Lung (tissue), 11 donors: ENCODE measurements at regions not wholly inside any gene's neighbourhood (a gene's known extent, or its start where the extent isn't known, plus 50 kb on each side); places are given as distances from the start of the nearest gene placed in this dataset.

Experiments
- ATAC-seq: fragments of 200-7000 bp; cut with Tn5 transposase; one replicate; pipeline ENCODE4 v1.9.1; 2020; ENCODE audit warnings: moderate number of reproducible peaks; ENCODE audit not compliant: insufficient read depth, low FRiP score
- DNase-seq, 3 donors: peaks; one replicate each; pipeline ENCODE4 v3.0.0-alpha.2; 2013 to 2017
- H3K27ac ChIP-seq, 2 donors: one replicate each; pipeline ENCODE4 v1.5.1; 2013; ENCODE audit warnings: mild to moderate bottlenecking in 2 of 2, moderate library complexity in 2 of 2, control low read depth in 1 of 2, inconsistent platforms in 1 of 2, low read depth in 1 of 2, low read length in 1 of 2
- H3K27me3 ChIP-seq, 3 donors: one replicate each; pipeline ENCODE4 v1.5.1; 2013; ENCODE audit warnings: low read length in 2 of 3; ENCODE audit not compliant: control insufficient read depth in 3 of 3, insufficient read depth in 3 of 3
- H3K36me3 ChIP-seq, 4 donors: one replicate each; pipeline ENCODE4 v1.5.1; 2013; ENCODE audit warnings: low read length in 4 of 4, mild to moderate bottlenecking in 1 of 4, moderate library complexity in 1 of 4; ENCODE audit not compliant: control insufficient read depth in 4 of 4, insufficient read depth in 4 of 4
- H3K4me1 ChIP-seq, 5 donors: one replicate each; pipeline ENCODE4 v1.5.1; 2013; ENCODE audit warnings: low read length in 5 of 5, mild to moderate bottlenecking in 2 of 5, moderate library complexity in 1 of 5; ENCODE audit not compliant: control insufficient read depth in 5 of 5, insufficient read depth in 5 of 5
- H3K4me3 ChIP-seq: one replicate; pipeline ENCODE4 v1.5.1; 2013; ENCODE audit warnings: mild to moderate bottlenecking, control low read depth, moderate library complexity
- H3K9ac ChIP-seq, 2 donors: one replicate each; pipeline ENCODE4 v1.5.1; 2013; ENCODE audit warnings: low read length in 2 of 2, control low read depth in 1 of 2; ENCODE audit not compliant: insufficient read depth in 1 of 2
- H3K9me3 ChIP-seq, 4 donors: one replicate each; pipeline ENCODE4 v1.5.1; 2013; ENCODE audit warnings: low read length in 3 of 4, mild to moderate bottlenecking in 1 of 4, moderate library complexity in 1 of 4; ENCODE audit not compliant: control insufficient read depth in 4 of 4, insufficient read depth in 3 of 4
- WGBS, 2 donors: extraction: QIAGEN DNeasy Blood & Tissue Kit; methylation state at CpG; one replicate each; pipeline ENCODE4 v1.1.7; 2013; 5-methylcytosine and 5-hydroxymethylcytosine counted together
- TF ChIP-seq, protein P1 (sequence below): IDR thresholded peaks from 2 replicates; pipeline ENCODE4 v1.5.1; 2012; ENCODE audit warnings: mild to moderate bottlenecking; ENCODE audit errors: control extremely low read depth, extremely low read depth
- donor health status: control.
- donor health status: control.
- donor health status: Bipolar disorder and iron deficiency.
- donor health status: healthy.
- donor health status: DM: yes; HTN: yes; CAD: no.

DNA sequence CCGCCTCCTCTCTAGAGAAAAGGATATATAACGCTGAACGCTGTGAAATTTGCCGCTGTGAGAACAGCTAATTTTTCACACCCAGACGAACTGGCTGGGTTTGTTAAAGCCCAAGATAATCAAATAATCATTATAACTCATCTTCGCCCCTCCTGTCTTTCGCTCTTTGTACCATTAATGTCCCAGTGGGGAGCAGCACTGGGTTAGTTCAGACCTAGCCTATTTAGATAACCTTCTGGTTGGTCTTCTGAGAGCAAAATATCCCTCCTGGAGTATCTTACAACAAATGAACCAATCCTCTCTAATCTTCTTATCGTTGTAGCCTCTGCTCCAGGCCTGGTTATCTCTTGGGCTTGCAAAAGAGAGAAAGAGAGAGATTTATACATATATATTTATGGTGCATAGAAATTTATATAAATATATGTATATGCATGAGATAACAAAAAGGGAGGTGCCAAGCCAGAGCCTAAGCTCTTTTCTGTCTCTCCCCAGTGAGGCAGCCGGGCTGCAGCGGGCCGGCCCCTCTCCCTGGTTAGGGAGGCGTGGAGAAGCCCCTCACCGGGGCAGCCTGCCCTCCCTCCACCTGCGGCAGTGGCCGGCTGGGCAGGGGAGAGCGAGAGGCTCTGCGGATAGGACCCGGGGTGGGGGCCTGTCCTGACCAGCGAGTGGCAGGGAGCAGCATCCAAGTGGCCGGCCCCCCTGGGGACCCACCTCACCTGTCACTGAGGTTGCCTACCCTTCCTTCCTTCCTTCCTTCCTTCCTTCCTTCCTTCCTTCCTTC is 202.0 kb upstream of the LHX5 start:
- Histone ChIP-seq H3K9me3 (peaks cover 0 to 8% (median 0%) of the 10 kb centered on the region in 4 donors), H3K27ac (no peak overlapping the region), H3K4me3 (no peak overlapping the region), H3K27me3 (peaks cover 4 to 57% (median 23%) of the 10 kb centered on the region in 3 donors), H3K36me3 (no peaks in the 10 kb centered on the region), H3K9ac (no peak overlapping the region), H3K4me1 (no peaks in the 10 kb centered on the region)
- 53 to 67% methylated on average over 15 to 20 of the region's 20 CpGs for WGBS, 2 donors
- no peak for ATAC-seq
- no peak for DNase-seq
- TF ChIP-seq, protein P1, sequence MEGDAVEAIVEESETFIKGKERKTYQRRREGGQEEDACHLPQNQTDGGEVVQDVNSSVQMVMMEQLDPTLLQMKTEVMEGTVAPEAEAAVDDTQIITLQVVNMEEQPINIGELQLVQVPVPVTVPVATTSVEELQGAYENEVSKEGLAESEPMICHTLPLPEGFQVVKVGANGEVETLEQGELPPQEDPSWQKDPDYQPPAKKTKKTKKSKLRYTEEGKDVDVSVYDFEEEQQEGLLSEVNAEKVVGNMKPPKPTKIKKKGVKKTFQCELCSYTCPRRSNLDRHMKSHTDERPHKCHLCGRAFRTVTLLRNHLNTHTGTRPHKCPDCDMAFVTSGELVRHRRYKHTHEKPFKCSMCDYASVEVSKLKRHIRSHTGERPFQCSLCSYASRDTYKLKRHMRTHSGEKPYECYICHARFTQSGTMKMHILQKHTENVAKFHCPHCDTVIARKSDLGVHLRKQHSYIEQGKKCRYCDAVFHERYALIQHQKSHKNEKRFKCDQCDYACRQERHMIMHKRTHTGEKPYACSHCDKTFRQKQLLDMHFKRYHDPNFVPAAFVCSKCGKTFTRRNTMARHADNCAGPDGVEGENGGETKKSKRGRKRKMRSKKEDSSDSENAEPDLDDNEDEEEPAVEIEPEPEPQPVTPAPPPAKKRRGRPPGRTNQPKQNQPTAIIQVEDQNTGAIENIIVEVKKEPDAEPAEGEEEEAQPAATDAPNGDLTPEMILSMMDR: no peak

DNA sequence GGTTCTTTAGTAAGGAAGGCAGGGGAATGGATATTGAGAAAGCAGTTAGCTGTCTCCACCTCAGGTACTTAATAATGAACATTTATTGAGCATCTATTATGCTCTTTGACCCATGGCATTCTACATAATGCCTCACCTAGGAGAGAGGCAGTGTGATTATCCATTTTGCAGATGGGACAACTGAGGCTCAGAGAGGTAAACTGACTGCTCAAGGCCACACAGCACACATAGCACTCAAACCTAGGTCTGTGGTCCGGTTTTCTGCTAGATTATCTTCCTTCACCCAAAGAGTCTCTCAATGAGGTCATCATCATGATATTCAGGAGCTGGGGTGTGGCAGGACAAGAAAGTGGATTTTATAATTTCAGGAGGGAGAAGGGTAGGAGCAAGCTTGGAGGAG is 199.1 kb upstream of the LHX5 start:
- peaks cover 0 to 5% (median 0%) of the 10 kb centered on the region in 4 donors for H3K9me3 ChIP-seq
- H3K27me3 ChIP-seq: peaks cover 4 to 62% (median 32%) of the 10 kb centered on the region in 3 donors
- H3K27ac ChIP-seq: no peak overlapping the region
- WGBS, 2 donors: 78 to 96% methylated on average over 1 of the region's 1 CpG
- TF ChIP-seq, protein P1: no peak
- no peaks in the 10 kb centered on the region for H3K4me1 ChIP-seq
- DNase-seq (no peak), ATAC-seq (no peak)
- no peaks in the 10 kb centered on the region for H3K36me3 ChIP-seq
- no peak overlapping the region for H3K4me3 ChIP-seq
- H3K9ac ChIP-seq: no peak overlapping the region

DNA sequence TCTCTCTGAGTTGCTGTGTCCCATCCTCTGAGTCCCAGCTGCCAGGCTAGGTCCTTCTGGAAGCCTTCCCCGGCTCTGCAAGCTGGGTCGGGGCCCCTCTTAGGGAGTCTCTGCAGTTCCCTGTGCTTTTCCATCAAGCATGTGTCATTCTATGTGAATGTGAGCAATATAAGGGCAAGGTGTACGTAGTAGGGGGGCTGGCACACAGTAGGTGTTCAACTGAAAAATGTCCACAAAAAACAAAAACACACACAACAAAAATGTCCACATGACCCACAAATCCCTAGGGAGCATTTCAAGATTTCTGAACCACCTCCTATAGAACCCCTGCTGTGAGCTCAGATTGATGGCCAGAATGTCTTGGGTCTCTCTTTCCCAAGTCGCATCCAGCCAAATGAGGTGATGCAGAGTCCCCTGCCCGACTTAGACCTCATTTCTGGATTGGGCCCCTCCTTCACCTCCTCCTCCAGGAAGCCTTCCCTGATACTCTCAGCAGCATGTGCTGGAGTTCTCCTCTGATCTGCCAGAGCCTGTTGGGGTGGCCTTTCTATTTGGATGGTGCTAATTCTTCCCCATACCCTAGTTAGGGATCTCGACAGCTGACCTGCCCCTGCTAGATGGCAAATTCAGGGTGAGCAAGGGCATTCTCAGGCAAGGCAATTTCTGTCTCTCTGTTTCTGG is 196.1 kb upstream of the LHX5 start:
- Histone ChIP-seq H3K36me3 (no peaks in the 10 kb centered on the region), H3K27ac (no peak overlapping the region), H3K9ac (no peak overlapping the region), H3K4me3 (no peak overlapping the region), H3K9me3 (peaks cover 0 to 5% (median 0%) of the 10 kb centered on the region in 4 donors), H3K4me1 (no peaks in the 10 kb centered on the region), H3K27me3 (peaks cover 4 to 40% (median 25%) of the 10 kb centered on the region in 3 donors)
- no peak for DNase-seq
- no peak for ATAC-seq
- WGBS, 2 donors: 45 to 65% methylated on average over 6 of the region's 6 CpGs
- TF ChIP-seq, protein P1: no peak
